ENCODE measurements at regions not wholly inside any gene's neighbourhood (a gene's known extent, or its start where the extent isn't known, plus 50 kb on each side); places are given as distances from the start of the nearest gene placed in this dataset.

DNA sequence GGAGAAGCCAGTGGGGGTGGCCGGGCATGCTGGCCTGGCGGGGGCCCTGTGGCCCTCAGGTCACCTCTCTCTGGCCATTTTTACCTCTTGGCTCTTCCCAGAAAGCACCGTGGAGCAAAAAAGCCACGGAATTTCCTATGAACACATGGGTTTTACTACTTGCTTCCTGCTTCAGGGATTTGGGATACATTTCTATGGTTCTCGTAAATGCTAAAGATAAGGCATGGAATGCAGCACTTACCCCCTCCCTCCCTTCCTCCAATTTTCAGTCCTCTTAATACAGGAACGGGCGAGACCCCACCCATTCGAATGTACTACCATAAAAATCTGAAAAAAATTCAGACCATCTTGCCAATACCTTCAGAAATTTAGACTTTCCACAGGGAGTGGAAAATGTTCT lies 279.7 kb downstream of the ARHGAP12 start:
- H2AFZ ChIP-seq (ENCODE audit: low read length), result no peak overlapping the region
- H3K27ac ChIP-seq (ENCODE audit: low read depth, low read length, poor library complexity, severe bottlenecking), result no peak overlapping the region

GRCh38 chr10:31647861-31648260 lies 280.8 kb downstream of the ARHGAP12 start:
- Histone ChIP-seq H2AFZ (ENCODE audit: low read length) (no peak overlapping the region), H3K9ac (ENCODE audit: low read length) (no peak overlapping the region), H3K27ac (ENCODE audit: low read depth, low read length, poor library complexity, severe bottlenecking) (no peak overlapping the region), H3K79me2 (ENCODE audit: insufficient read depth, low read length) (no peaks in the 10 kb centered on the region), H3F3A (ENCODE audit: insufficient read depth, low read length) (no peaks in the 10 kb centered on the region), H3K9me2 (ENCODE audit: low read depth, low read length) (no peaks in the 10 kb centered on the region), H4K20me1 (ENCODE audit: insufficient read depth, low read length) (no peaks in the 10 kb centered on the region), H3K4me3 (ENCODE audit: low read depth, low read length, poor library complexity, severe bottlenecking) (no peak overlapping the region), H3K4me1 (ENCODE audit: insufficient read depth, low read length, severe bottlenecking) (no peaks in the 10 kb centered on the region), H3K9me3 (ENCODE audit: low read length) (no peaks in the 10 kb centered on the region), H3K4me2 (ENCODE audit: low read length) (no peak overlapping the region), H3K27me3 (ENCODE audit: insufficient read depth, low read length) (no peaks in the 10 kb centered on the region), H3K36me3 (ENCODE audit: insufficient read depth, low read length) (no peaks in the 10 kb centered on the region)
- TF ChIP-seq EZH2 (IDR thresholded peaks at IDR 0.05; ENCODE audit: borderline replicate concordance, low read length), result no peak

More for the DNA sequence above, 279.7 kb downstream of the ARHGAP12 start:
- Histone ChIP-seq H3F3A (ENCODE audit: insufficient read depth, low read length) (no peaks in the 10 kb centered on the region), H3K4me3 (ENCODE audit: low read depth, low read length, poor library complexity, severe bottlenecking) (no peak overlapping the region), H3K27me3 (ENCODE audit: insufficient read depth, low read length) (no peaks in the 10 kb centered on the region), H4K20me1 (ENCODE audit: insufficient read depth, low read length) (no peaks in the 10 kb centered on the region), H3K9me3 (ENCODE audit: low read length) (no peaks in the 10 kb centered on the region), H3K4me2 (ENCODE audit: low read length) (no peak overlapping the region), H3K9me2 (ENCODE audit: low read depth, low read length) (no peaks in the 10 kb centered on the region), H3K79me2 (ENCODE audit: insufficient read depth, low read length) (no peaks in the 10 kb centered on the region), H3K4me1 (ENCODE audit: insufficient read depth, low read length, severe bottlenecking) (no peaks in the 10 kb centered on the region), H3K36me3 (ENCODE audit: insufficient read depth, low read length) (no peaks in the 10 kb centered on the region), H3K9ac (ENCODE audit: low read length) (no peak overlapping the region)
- TF ChIP-seq, protein P1, sequence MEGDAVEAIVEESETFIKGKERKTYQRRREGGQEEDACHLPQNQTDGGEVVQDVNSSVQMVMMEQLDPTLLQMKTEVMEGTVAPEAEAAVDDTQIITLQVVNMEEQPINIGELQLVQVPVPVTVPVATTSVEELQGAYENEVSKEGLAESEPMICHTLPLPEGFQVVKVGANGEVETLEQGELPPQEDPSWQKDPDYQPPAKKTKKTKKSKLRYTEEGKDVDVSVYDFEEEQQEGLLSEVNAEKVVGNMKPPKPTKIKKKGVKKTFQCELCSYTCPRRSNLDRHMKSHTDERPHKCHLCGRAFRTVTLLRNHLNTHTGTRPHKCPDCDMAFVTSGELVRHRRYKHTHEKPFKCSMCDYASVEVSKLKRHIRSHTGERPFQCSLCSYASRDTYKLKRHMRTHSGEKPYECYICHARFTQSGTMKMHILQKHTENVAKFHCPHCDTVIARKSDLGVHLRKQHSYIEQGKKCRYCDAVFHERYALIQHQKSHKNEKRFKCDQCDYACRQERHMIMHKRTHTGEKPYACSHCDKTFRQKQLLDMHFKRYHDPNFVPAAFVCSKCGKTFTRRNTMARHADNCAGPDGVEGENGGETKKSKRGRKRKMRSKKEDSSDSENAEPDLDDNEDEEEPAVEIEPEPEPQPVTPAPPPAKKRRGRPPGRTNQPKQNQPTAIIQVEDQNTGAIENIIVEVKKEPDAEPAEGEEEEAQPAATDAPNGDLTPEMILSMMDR (IDR thresholded peaks at IDR 0.05; ENCODE audit: low read length), result no peak
- TF ChIP-seq EZH2 (IDR thresholded peaks at IDR 0.05; ENCODE audit: borderline replicate concordance, low read length), result no peak

GRCh38 chr10:31646519-31646918 lies 282.1 kb downstream of the ARHGAP12 start:
- no peaks in the 10 kb centered on the region for H3K79me2 ChIP-seq (ENCODE audit: insufficient read depth, low read length)
- H3K4me2 ChIP-seq (ENCODE audit: low read length), result no peak overlapping the region
- no peak for TF ChIP-seq EZH2 (IDR thresholded peaks at IDR 0.05; ENCODE audit: borderline replicate concordance, low read length)
- TF ChIP-seq, protein P1 (IDR thresholded peaks at IDR 0.05; ENCODE audit: low read length), result no peak
- no peaks in the 10 kb centered on the region for H4K20me1 ChIP-seq (ENCODE audit: insufficient read depth, low read length)
- H3K27me3 ChIP-seq (ENCODE audit: insufficient read depth, low read length), result no peaks in the 10 kb centered on the region
- H3K9me2 ChIP-seq (ENCODE audit: low read depth, low read length), result no peaks in the 10 kb centered on the region
- no peak overlapping the region for H3K9ac ChIP-seq (ENCODE audit: low read length)
- no peaks in the 10 kb centered on the region for H3K36me3 ChIP-seq (ENCODE audit: insufficient read depth, low read length)
- H3K4me3 ChIP-seq (ENCODE audit: low read depth, low read length, poor library complexity, severe bottlenecking), result no peak overlapping the region
- H3K9me3 ChIP-seq (ENCODE audit: low read length), result no peaks in the 10 kb centered on the region
- no peak overlapping the region for H3K27ac ChIP-seq (ENCODE audit: low read depth, low read length, poor library complexity, severe bottlenecking)
- no peaks in the 10 kb centered on the region for H3K4me1 ChIP-seq (ENCODE audit: insufficient read depth, low read length, severe bottlenecking)
- no peaks in the 10 kb centered on the region for H3F3A ChIP-seq (ENCODE audit: insufficient read depth, low read length)
- H2AFZ ChIP-seq (ENCODE audit: low read length), result no peak overlapping the region

DNA sequence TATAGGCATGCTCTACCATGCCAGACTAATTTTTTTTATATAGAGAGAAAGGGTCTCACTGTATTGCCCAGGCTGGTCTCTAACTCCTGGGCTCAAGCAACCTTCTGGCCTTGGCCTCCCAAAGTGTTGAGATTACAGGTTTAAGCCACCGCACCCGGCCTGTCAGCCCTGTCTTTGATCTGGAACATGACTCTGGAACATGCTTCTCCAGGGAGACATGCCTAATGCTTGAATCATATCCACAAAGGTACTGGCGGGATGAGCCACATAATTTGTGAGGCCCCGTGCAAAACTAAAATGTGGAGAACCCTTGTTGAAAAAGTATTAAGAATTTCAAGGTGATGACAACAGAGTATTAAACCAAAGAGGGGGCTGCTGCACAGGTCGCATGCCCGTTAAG lies 282.8 kb downstream of the ARHGAP12 start:
- H3K9me2 ChIP-seq (ENCODE audit: low read depth, low read length), result no peaks in the 10 kb centered on the region
- TF ChIP-seq, protein P1 (IDR thresholded peaks at IDR 0.05; ENCODE audit: low read length), result no peak
- no peak for TF ChIP-seq EZH2 (IDR thresholded peaks at IDR 0.05; ENCODE audit: borderline replicate concordance, low read length)
- H3K4me1 ChIP-seq (ENCODE audit: insufficient read depth, low read length, severe bottlenecking), result no peaks in the 10 kb centered on the region
- no peaks in the 10 kb centered on the region for H3K36me3 ChIP-seq (ENCODE audit: insufficient read depth, low read length)
- H3K9ac ChIP-seq (ENCODE audit: low read length), result no peak overlapping the region
- H3K27ac ChIP-seq (ENCODE audit: low read depth, low read length, poor library complexity, severe bottlenecking), result no peak overlapping the region
- no peaks in the 10 kb centered on the region for H3K79me2 ChIP-seq (ENCODE audit: insufficient read depth, low read length)
- H3K27me3 ChIP-seq (ENCODE audit: insufficient read depth, low read length), result no peaks in the 10 kb centered on the region
- H3F3A ChIP-seq (ENCODE audit: insufficient read depth, low read length), result no peaks in the 10 kb centered on the region
- H3K4me2 ChIP-seq (ENCODE audit: low read length), result no peak overlapping the region
- H3K4me3 ChIP-seq (ENCODE audit: low read depth, low read length, poor library complexity, severe bottlenecking), result no peak overlapping the region
- no peaks in the 10 kb centered on the region for H3K9me3 ChIP-seq (ENCODE audit: low read length)
- H2AFZ ChIP-seq (ENCODE audit: low read length), result no peak overlapping the region
- no peaks in the 10 kb centered on the region for H4K20me1 ChIP-seq (ENCODE audit: insufficient read depth, low read length)

Data from OCI-LY1 (cell line).